Thymus (tissue), 11 donors: ENCODE measurements at regions not wholly inside any gene's neighbourhood (a gene's known extent, or its start where the extent isn't known, plus 50 kb on each side); places are given as distances from the start of the nearest gene placed in this dataset.

Experiments used
- DNase-seq, 9 donors: peaks; one replicate each; pipeline ENCODE4 v3.0.0-alpha.2; 2013; ENCODE audit warnings: low spot score in 9 of 9, low read depth in 6 of 9, missing footprints in 1 of 9
- H3K27ac ChIP-seq, 2 donors: one replicate each; pipeline ENCODE4 v1.5.1; 2013; ENCODE audit warnings: control low read depth in 1 of 2, low read depth in 1 of 2, low read length in 1 of 2, mild to moderate bottlenecking in 1 of 2, moderate library complexity in 1 of 2
- H3K27me3 ChIP-seq, 2 donors: one replicate each; pipeline ENCODE4 v1.5.1; 2013; ENCODE audit warnings: low read length in 1 of 2; ENCODE audit not compliant: control insufficient read depth in 2 of 2, insufficient read depth in 1 of 2
- H3K36me3 ChIP-seq, 2 donors: one replicate each; pipeline ENCODE4 v1.5.1; 2013; ENCODE audit warnings: low read length in 1 of 2, mild to moderate bottlenecking in 1 of 2, moderate library complexity in 1 of 2; ENCODE audit not compliant: control insufficient read depth in 2 of 2, insufficient read depth in 2 of 2
- H3K4me1 ChIP-seq, 2 donors: one replicate each; pipeline ENCODE4 v1.5.1; 2013; ENCODE audit warnings: low read length in 2 of 2; ENCODE audit not compliant: control insufficient read depth in 2 of 2, insufficient read depth in 2 of 2
- H3K4me3 ChIP-seq, 2 donors: one replicate each; pipeline ENCODE4 v1.5.1; 2013; ENCODE audit warnings: low read length in 2 of 2, control low read depth in 1 of 2, mild to moderate bottlenecking in 1 of 2
- H3K9me3 ChIP-seq, 2 donors: one replicate each; pipeline ENCODE4 v1.5.1; 2013; ENCODE audit warnings: low read length in 1 of 2, mild to moderate bottlenecking in 1 of 2; ENCODE audit not compliant: control insufficient read depth in 2 of 2, insufficient read depth in 1 of 2
- WGBS: extraction: QIAGEN DNeasy Blood & Tissue Kit; methylation state at CpG from one replicate; pipeline ENCODE4 v1.1.7; 2013; 5-methylcytosine and 5-hydroxymethylcytosine counted together
- donor health status: healthy.

DNA sequence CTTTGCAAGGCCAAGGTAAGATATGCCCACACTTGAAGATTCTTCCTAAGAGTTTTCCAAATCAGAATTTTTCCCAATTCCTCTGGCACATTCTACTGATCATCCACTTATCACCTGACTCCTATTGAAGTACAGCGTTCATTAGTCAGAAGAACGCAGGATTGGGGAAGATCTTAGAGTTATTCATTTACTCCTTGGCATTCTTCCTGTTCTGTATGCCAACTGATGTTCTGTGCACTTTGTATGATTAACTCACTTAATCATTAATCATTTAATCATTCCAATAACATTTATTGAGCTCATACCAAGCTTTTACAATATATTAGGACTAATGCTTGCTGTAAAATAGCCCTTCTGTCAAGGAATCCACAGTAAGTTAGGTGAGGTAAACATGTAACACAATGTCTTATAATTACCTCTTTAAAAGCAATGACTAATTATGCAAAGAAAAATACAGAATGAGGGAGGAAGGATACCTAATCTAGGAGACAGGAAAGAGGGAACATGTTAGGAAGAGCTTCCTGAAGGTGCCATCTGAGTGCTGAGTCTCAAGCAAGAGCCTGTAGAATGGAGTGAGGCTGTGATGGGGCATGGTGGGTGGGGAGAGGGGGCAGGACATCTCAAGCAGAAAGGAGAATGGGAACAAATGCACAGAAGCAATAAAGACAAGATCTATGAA lies 71.1 kb upstream of the DPT start:
- DNase-seq = no peak
- H3K9me3 ChIP-seq = no peaks in the 10 kb centered on the region
- 100% methylated on average over 2 of the region's 2 CpGs for WGBS

GRCh38 chr1:168801032-168801745 lies 72.2 kb upstream of the DPT start:
- H3K4me3 ChIP-seq = no peak overlapping the region
- no peak for DNase-seq
- no peak overlapping the region for H3K27ac ChIP-seq
- 95% methylated on average over 3 of the region's 3 CpGs for WGBS
- H3K36me3 ChIP-seq = no peaks in the 10 kb centered on the region
- H3K27me3 ChIP-seq = no peaks in the 10 kb centered on the region
- no peaks in the 10 kb centered on the region for H3K9me3 ChIP-seq
- H3K4me1 ChIP-seq = no peaks in the 10 kb centered on the region

More for the DNA sequence above, 71.1 kb upstream of the DPT start:
- H3K27ac ChIP-seq = no peak overlapping the region
- no peaks in the 10 kb centered on the region for H3K4me1 ChIP-seq
- no peaks in the 10 kb centered on the region for H3K36me3 ChIP-seq
- H3K27me3 ChIP-seq = no peaks in the 10 kb centered on the region
- no peak overlapping the region for H3K4me3 ChIP-seq

- H3K9me3 ChIP-seq = no peaks in the 10 kb centered on the region
- no peak overlapping the region for H3K4me3 ChIP-seq
- no peaks in the 10 kb centered on the region for H3K36me3 ChIP-seq
- no peaks in the 10 kb centered on the region for H3K4me1 ChIP-seq
- 96% methylated on average over 7 of the region's 7 CpGs for WGBS
- H3K27me3 ChIP-seq = no peaks in the 10 kb centered on the region
- no peak for DNase-seq
- no peak overlapping the region for H3K27ac ChIP-seq
Measured at GRCh38 chr1:168803806-168804510, 75.0 kb upstream of the DPT start.

DNA sequence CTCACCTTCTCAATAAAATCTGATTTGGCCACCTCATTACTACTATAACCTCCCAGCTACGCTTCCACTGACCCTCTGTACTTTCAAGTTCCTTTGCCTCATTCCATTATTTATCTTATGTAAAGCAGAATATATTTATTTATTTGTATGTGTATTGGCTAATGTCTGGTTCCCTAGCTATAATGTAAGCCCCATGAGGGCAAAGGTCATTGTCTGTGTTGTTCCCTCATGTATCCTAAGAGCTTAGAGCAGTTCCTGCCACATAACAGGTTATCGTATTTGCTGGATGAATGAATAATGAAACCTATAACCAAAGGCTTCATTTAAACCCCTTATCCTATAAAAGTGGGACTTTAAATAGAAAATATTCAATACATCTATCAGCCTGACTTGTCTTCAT lies 77.9 kb upstream of the DPT start:
- no peak overlapping the region for H3K4me3 ChIP-seq
- WGBS = 97% methylated on average over 2 of the region's 2 CpGs
- no peak overlapping the region for H3K27ac ChIP-seq
- no peaks in the 10 kb centered on the region for H3K27me3 ChIP-seq
- H3K4me1 ChIP-seq = no peaks in the 10 kb centered on the region
- H3K9me3 ChIP-seq = no peaks in the 10 kb centered on the region
- H3K36me3 ChIP-seq = no peaks in the 10 kb centered on the region
- DNase-seq = no peak

- Histone ChIP-seq H3K27ac (no peak overlapping the region), H3K27me3 (no peaks in the 10 kb centered on the region), H3K36me3 (no peaks in the 10 kb centered on the region), H3K9me3 (no peaks in the 10 kb centered on the region), H3K4me3 (no peak overlapping the region), H3K4me1 (no peaks in the 10 kb centered on the region)
- 95% methylated on average over 3 of the region's 3 CpGs for WGBS
- DNase-seq = no peak
Measured at GRCh38 chr1:168811176-168811575, 82.2 kb upstream of the DPT start.

DNA sequence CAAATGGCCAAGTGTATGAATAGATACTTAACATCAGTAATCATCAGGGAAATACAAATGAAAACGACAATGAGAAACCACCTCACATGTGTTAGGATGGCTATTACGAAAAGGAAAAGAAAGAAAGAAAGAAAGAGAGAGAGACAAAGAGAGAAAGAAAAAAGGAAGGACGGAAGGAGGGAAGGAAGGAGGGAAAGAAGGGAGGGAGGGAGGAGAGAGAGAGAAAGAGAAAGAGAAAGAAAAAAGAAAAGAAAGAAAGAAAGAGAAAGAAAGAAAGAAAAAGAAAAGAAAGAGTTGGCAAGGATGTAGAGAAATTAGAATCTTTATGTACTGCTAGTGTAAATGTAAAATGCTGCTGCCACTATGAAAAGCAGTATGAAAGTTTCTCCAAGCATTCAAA lies 90.7 kb upstream of the DPT start:
- WGBS = 95% methylated on average over 3 of the region's 3 CpGs

DNA sequence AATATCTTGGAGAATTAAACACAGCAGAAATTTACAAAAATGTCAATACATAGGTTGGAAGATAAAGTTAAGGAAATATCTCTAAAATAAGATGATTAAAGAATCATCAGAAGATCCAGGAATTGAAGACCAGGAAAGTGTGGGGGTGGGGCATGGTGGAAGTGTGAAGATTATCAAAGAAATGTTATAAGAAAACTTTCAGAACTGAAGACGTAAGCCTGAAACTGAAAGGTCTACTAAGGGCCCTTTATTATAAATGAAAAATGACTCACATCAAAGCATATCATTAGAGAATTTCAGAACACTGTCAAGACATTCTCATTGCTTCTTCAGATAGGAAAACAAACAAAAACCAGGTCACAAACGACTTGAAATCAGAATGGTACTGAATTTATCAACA lies 92.4 kb upstream of the DPT start:
- H3K4me3 ChIP-seq = no peak overlapping the region
- no peaks in the 10 kb centered on the region for H3K4me1 ChIP-seq
- DNase-seq = no peak
- no peaks in the 10 kb centered on the region for H3K27me3 ChIP-seq
- no peaks in the 10 kb centered on the region for H3K9me3 ChIP-seq
- 81% methylated on average over 2 of the region's 2 CpGs for WGBS
- H3K27ac ChIP-seq = no peak overlapping the region
- no peaks in the 10 kb centered on the region for H3K36me3 ChIP-seq

More for the DNA sequence above, 90.7 kb upstream of the DPT start:
- Histone ChIP-seq H3K9me3 (no peaks in the 10 kb centered on the region), H3K4me3 (no peak overlapping the region), H3K27ac (no peak overlapping the region), H3K36me3 (no peaks in the 10 kb centered on the region), H3K4me1 (no peaks in the 10 kb centered on the region), H3K27me3 (no peaks in the 10 kb centered on the region)
- no peak for DNase-seq

DNA sequence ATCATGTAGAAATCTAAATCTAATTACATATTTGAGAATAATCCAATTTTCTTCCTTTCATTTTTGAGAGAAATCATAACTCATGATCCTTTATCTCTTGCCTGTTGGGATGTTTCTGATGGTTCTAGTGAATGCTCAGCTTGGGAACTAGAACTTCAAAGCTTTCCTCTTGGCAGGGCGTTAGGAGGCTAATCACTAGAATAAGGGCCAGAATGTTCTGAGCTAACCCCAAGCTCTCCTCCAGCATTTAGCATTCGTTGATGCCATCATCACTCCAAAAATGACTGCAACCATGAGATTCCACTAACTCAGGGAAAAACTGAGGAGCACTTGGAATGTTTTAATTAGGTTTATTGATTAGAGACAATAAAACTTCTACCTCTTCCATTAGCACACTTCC lies 93.9 kb upstream of the DPT start:
- Histone ChIP-seq H3K9me3 (no peaks in the 10 kb centered on the region), H3K36me3 (no peaks in the 10 kb centered on the region), H3K27ac (no peak overlapping the region), H3K4me3 (no peak overlapping the region), H3K4me1 (no peaks in the 10 kb centered on the region), H3K27me3 (no peaks in the 10 kb centered on the region)
- no peak for DNase-seq
- WGBS = 92% methylated on average over 2 of the region's 2 CpGs

GRCh38 chr1:168823988-168824387 lies 95.0 kb upstream of the DPT start:
- Histone ChIP-seq H3K27ac (no peak overlapping the region), H3K27me3 (no peaks in the 10 kb centered on the region), H3K4me3 (no peak overlapping the region), H3K36me3 (no peaks in the 10 kb centered on the region), H3K9me3 (no peaks in the 10 kb centered on the region), H3K4me1 (no peaks in the 10 kb centered on the region)
- no peak for DNase-seq
- 96% methylated on average over 4 of the region's 4 CpGs for WGBS
